ENCODE measurements at regions not wholly inside any gene's neighbourhood (a gene's known extent, or its start where the extent isn't known, plus 50 kb on each side); places are given as distances from the start of the nearest gene placed in this dataset.

DNA sequence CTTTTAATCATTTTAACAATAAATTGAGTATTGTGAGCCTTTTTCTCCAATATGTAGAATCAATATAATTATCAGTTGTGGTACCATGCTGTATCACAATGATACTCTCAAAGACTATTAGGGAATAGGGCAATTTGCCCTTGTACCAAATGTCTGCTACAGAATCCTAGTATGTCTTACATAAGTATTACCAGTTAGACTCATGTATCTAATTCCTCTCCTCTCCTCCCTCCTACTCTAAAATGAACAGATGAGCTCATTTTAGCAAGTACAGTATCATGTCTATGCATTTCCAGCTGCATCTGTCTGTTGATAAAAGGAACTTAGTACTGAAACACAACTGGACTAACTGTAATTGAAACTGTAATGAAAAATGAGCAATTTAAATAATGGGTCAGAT is 124.3 kb upstream of the ATP11B start:
- H3K36me3 ChIP-seq (ENCODE audit: control insufficient read depth, insufficient read depth, low read length) = no peaks in the 10 kb centered on the region
- Mint-ChIP-seq H3K27me3 (ENCODE audit: low read depth in 2 of 2) (peaks cover 27 to 34% of the 10 kb centered on the region in 2 donors), H3K9me3 (no peaks in the 10 kb centered on the region), H3K36me3 (no peaks in the 10 kb centered on the region), H3K4me3 (no peak overlapping the region), H3K27ac (no peak overlapping the region), H3K4me1 (no peaks in the 10 kb centered on the region)
- no peaks in the 10 kb centered on the region for H3K27me3 ChIP-seq (ENCODE audit: control insufficient read depth, insufficient read depth, low read length)
- intact Hi-C loops (cut with micrococcal nuclease) = no loop called here
- H3K4me1 ChIP-seq (ENCODE audit: control insufficient read depth, insufficient read depth, low read length) = no peaks in the 10 kb centered on the region
- ATAC-seq (no peak), DNase-seq (no peak)
- TF ChIP-seq, protein P1, sequence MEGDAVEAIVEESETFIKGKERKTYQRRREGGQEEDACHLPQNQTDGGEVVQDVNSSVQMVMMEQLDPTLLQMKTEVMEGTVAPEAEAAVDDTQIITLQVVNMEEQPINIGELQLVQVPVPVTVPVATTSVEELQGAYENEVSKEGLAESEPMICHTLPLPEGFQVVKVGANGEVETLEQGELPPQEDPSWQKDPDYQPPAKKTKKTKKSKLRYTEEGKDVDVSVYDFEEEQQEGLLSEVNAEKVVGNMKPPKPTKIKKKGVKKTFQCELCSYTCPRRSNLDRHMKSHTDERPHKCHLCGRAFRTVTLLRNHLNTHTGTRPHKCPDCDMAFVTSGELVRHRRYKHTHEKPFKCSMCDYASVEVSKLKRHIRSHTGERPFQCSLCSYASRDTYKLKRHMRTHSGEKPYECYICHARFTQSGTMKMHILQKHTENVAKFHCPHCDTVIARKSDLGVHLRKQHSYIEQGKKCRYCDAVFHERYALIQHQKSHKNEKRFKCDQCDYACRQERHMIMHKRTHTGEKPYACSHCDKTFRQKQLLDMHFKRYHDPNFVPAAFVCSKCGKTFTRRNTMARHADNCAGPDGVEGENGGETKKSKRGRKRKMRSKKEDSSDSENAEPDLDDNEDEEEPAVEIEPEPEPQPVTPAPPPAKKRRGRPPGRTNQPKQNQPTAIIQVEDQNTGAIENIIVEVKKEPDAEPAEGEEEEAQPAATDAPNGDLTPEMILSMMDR (IDR thresholded peaks at IDR 0.05) = no peak
- no peak overlapping the region for H3K27ac ChIP-seq (ENCODE audit: low read length)
- no peaks in the 10 kb centered on the region for H3K9me3 ChIP-seq (ENCODE audit: control insufficient read depth, insufficient read depth, low read length)
- no peak overlapping the region for H3K4me3 ChIP-seq (ENCODE audit: low read length)

DNA sequence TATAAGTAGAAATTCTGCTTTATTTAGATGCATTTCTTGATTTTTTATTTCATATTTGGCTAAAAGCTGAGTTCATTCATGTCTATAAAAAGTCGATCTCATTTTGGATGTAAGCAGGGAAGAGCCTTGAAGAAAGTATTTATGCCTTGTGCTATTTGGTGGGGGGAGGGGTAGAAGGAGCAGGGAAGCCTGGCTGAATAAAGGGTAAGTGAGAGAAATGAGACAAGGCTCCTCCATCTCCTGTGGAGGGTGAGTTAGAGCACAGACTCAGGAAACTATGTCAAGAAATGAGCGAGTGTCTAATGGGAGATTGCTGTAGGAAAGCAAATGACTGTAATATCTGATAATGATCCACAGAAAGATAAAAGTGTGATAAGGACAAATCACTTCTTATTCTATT is 121.8 kb upstream of the ATP11B start:
- Mint-ChIP-seq H3K36me3 (no peaks in the 10 kb centered on the region), H3K9me3 (no peaks in the 10 kb centered on the region), H3K4me3 (no peak overlapping the region), H3K27ac (no peak overlapping the region), H3K27me3 (ENCODE audit: low read depth in 2 of 2) (peaks cover 27 to 29% of the 10 kb centered on the region in 2 donors), H3K4me1 (no peaks in the 10 kb centered on the region)
- H3K27me3 ChIP-seq (ENCODE audit: control insufficient read depth, insufficient read depth, low read length) = peaks cover 9% of the 10 kb centered on the region
- intact Hi-C loops (cut with micrococcal nuclease) = no loop called here
- no peaks in the 10 kb centered on the region for H3K36me3 ChIP-seq (ENCODE audit: control insufficient read depth, insufficient read depth, low read length)
- H3K27ac ChIP-seq (ENCODE audit: low read length) = no peak overlapping the region
- no peak overlapping the region for H3K4me3 ChIP-seq (ENCODE audit: low read length)
- WGBS (ENCODE audit: insufficient coverage) = 83% methylated on average over 2 of the region's 2 CpGs
- ATAC-seq (no peak), DNase-seq (no peak)
- H3K4me1 ChIP-seq (ENCODE audit: control insufficient read depth, insufficient read depth, low read length) = no peaks in the 10 kb centered on the region
- TF ChIP-seq, protein P1 (IDR thresholded peaks at IDR 0.05) = no peak
- H3K9me3 ChIP-seq (ENCODE audit: control insufficient read depth, insufficient read depth, low read length) = no peaks in the 10 kb centered on the region

DNA sequence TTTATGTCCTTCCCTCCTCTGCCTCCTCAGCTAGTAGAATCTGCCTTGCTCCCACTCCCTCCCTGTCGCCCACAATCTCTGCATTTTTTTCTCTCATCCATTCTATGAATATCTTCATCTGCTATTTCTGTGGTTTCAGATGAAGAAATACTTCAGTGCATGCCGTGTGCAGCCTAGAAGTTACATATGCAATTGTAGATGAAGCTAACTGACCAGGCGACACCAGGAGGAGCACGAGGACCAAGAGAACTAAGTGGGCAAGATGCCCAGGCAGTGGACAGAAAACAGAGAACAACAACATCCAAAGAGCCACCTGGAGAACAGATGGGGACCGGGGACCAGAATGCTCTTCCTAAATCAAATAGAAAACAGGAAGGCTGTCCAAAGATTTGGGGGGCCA is 121.4 kb upstream of the ATP11B start:
- TF ChIP-seq, protein P1 (IDR thresholded peaks at IDR 0.05) = no peak
- Histone ChIP-seq H3K4me1 (ENCODE audit: control insufficient read depth, insufficient read depth, low read length) (no peaks in the 10 kb centered on the region), H3K36me3 (ENCODE audit: control insufficient read depth, insufficient read depth, low read length) (no peaks in the 10 kb centered on the region), H3K27me3 (ENCODE audit: control insufficient read depth, insufficient read depth, low read length) (peaks cover 10% of the 10 kb centered on the region), H3K4me3 (ENCODE audit: low read length) (no peak overlapping the region), H3K27ac (ENCODE audit: low read length) (no peak overlapping the region), H3K9me3 (ENCODE audit: control insufficient read depth, insufficient read depth, low read length) (no peaks in the 10 kb centered on the region)
- intact Hi-C loops (cut with micrococcal nuclease) = no loop called here
- Mint-ChIP-seq H3K36me3 (no peaks in the 10 kb centered on the region), H3K27me3 (ENCODE audit: low read depth in 2 of 2) (peaks cover 25 to 29% of the 10 kb centered on the region in 2 donors), H3K27ac (no peak overlapping the region), H3K4me3 (no peak overlapping the region), H3K4me1 (no peaks in the 10 kb centered on the region), H3K9me3 (no peaks in the 10 kb centered on the region)
- 74% methylated on average over 5 of the region's 5 CpGs for WGBS (ENCODE audit: insufficient coverage)
- no peak for DNase-seq
- ATAC-seq = no peak

DNA sequence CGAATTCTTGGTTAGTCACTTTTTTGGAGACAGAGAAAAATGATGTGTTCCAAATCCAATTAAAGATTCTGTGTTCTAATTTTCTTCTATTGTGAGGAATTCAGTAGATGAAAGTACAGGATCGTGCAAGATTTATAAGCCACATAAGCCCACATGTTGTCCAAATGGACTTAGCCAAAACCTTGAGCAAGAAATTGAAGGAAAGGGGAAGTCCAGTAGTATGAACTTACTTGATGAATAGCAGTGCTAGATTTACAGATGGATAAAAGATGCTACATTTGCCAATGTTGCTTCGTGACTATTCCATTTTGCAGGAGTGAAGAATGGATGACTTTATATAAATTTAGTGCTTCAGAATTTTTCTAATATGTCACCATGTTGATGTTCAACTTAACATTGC is 120.0 kb upstream of the ATP11B start:
- H3K9me3 Mint-ChIP-seq = no peaks in the 10 kb centered on the region
- H3K4me3 ChIP-seq (ENCODE audit: low read length) = no peak overlapping the region
- H3K4me1 Mint-ChIP-seq = no peaks in the 10 kb centered on the region
- H3K4me1 ChIP-seq (ENCODE audit: control insufficient read depth, insufficient read depth, low read length) = no peaks in the 10 kb centered on the region
- intact Hi-C loops (cut with micrococcal nuclease) = no loop called here
- H3K36me3 ChIP-seq (ENCODE audit: control insufficient read depth, insufficient read depth, low read length) = no peaks in the 10 kb centered on the region
- no peak overlapping the region for H3K4me3 Mint-ChIP-seq
- no peak overlapping the region for H3K27ac ChIP-seq (ENCODE audit: low read length)
- TF ChIP-seq, protein P1 (IDR thresholded peaks at IDR 0.05) = no peak
- peaks cover 10% of the 10 kb centered on the region for H3K27me3 ChIP-seq (ENCODE audit: control insufficient read depth, insufficient read depth, low read length)
- no peaks in the 10 kb centered on the region for H3K36me3 Mint-ChIP-seq
- H3K27me3 Mint-ChIP-seq (ENCODE audit: low read depth in 2 of 2) = peaks cover 24 to 25% of the 10 kb centered on the region in 2 donors
- H3K27ac Mint-ChIP-seq = no peak overlapping the region
- H3K9me3 ChIP-seq (ENCODE audit: control insufficient read depth, insufficient read depth, low read length) = no peaks in the 10 kb centered on the region
- DNase-seq = no peak
- whole genome bisulfite sequencing (ENCODE audit: insufficient coverage) = 68% methylated on average over 3 of the region's 3 CpGs
- no peak for ATAC-seq
